Stimulated activated naive CD8-positive, alpha-beta T cell treated with anti-CD3 and anti-CD28 coated beads, Interleukin-15, amount 100 ng/mL, for 72 hours (primary cell): ENCODE measurements at regions not wholly inside any gene's neighbourhood (a gene's known extent, or its start where the extent isn't known, plus 50 kb on each side); places are given as distances from the start of the nearest gene placed in this dataset.

ENCODE experiments used
- ATAC-seq: fragments of 150-1000 bp; cut with Tn5 transposase; 2 replicates; pipeline ENCODE4 v1.10.0; 2021; ENCODE audit warnings: mild to moderate bottlenecking, moderate library complexity
- DNase-seq, 2 donors: peaks; one replicate each; pipeline ENCODE4 v3.0.0; 2021 to 2022
- H3K27ac Mint-ChIP-seq, 2 donors: one replicate each; pipeline ENCODE4 v1.8.0; 2022; ENCODE audit warnings: mild to moderate bottlenecking in 2 of 2, mixed read lengths in 2 of 2, moderate library complexity in 2 of 2
- H3K27me3 Mint-ChIP-seq: one replicate; pipeline ENCODE4 v1.8.0; 2022; ENCODE audit warnings: mixed read lengths
- H3K4me1 Mint-ChIP-seq: one replicate; pipeline ENCODE4 v1.8.0; 2022; ENCODE audit warnings: mild to moderate bottlenecking, mixed read lengths
- H3K4me3 Mint-ChIP-seq, 2 donors: one replicate each; pipeline ENCODE4 v1.8.0; 2022; ENCODE audit warnings: mild to moderate bottlenecking in 2 of 2, mixed read lengths in 2 of 2, moderate library complexity in 1 of 2
- H3K9me3 Mint-ChIP-seq, 2 donors: one replicate each; pipeline ENCODE4 v1.8.0; 2022; ENCODE audit warnings: mixed read lengths in 2 of 2

DNA sequence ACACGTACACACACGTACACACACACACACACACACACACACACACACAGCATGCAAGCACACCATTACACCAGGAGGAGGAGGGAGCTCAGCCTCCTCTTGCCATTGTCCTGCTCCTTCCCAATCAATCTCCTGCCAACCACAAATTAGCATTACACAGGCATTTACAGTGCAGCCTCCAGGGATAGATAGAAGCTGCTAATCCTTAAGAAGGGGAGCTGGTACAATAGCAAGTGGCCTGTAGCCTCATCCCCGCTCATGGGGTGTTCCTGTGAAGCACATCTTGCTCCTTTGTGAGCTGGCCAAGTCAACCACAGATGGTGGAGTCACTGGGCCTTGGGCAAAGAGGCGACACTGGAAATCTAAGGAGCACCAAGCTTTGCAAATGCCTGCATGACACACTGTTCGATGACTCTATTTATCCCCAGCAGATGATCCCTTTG is 110.3 kb upstream of the PKDCC start:
- no peak overlapping the region for H3K4me3 Mint-ChIP-seq
- no peaks in the 10 kb centered on the region for H3K4me1 Mint-ChIP-seq
- peaks cover 18% of the 10 kb centered on the region for H3K27me3 Mint-ChIP-seq
- H3K9me3 Mint-ChIP-seq = no peaks in the 10 kb centered on the region
- H3K27ac Mint-ChIP-seq = no peak overlapping the region
- no peak for DNase-seq
- ATAC-seq = no peak

DNA sequence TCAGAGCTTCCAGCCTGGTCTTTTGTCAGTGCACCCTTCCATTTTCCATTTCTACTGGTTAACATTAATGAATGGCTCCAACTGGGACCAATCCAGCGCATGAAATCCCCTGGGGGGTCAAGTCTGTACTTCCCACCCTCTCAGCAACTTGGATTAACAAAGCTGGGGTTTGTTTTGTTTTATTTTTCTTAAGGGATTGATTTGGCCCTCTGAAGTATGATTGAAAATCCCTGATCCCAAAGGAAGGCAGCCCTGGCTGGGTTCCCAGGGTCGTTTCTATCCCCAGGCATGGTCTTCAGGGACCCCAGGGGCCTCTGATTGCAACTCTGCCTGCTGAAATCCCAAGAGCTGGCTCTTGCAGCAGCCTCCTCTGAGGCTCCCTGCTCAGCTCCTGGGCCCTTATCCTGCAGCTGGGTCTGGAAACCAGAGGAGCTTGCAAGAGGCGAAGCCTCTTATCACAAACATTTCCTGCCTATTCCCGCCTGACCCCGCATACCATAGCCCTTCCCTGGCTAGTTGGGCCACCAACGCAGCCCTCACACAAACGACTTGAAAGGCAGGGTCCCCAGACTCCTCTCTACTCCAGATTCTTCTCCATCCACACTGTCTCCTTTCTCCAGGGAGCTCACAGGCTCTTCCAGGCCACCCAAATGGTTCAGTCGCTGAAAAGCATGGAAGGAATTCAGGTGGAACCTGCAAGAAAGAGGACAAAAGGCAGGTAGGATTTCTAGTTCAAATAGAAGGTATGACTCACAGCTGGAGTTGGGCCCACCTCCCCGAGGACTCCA is 109.7 kb upstream of the PKDCC start:
- Mint-ChIP-seq H3K9me3 (no peaks in the 10 kb centered on the region), H3K4me1 (no peaks in the 10 kb centered on the region), H3K27me3 (peaks cover 18% of the 10 kb centered on the region), H3K4me3 (no peak overlapping the region), H3K27ac (no peak overlapping the region)
- DNase-seq (no peak), ATAC-seq (no peak)

DNA sequence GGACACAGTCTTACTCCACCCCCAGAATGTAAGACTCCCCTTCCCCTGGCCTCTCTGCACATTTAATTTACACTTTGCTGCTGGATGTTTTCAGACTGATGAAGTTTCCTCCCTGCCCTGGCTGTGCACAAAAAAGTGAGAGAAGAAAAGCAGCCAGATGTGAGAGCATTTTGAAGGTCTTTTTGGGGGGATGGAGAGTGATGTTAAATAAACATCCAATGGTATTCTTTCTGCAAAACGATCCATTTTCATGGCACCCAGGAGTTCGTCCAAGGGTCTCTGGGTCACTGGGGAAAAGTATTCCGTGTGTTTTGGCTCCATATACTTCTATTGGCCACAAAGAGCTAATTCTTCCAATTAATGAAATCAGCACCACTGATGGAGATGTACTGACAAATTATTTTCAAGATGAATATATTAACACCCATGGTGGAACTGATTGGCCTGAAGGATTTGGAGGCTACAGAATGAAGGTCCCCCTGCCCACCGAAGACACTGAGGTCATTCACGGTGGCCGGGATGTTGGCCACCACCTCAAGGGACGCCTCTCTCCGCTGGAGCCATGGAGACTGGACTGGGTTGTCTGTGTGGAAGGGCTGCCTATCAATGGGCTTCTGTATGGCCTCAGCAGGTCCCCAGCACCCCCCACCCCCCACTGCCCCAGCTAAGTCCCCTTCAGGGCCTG is 107.6 kb upstream of the PKDCC start:
- Mint-ChIP-seq H3K4me3 (no peak overlapping the region), H3K27me3 (peaks cover 16% of the 10 kb centered on the region), H3K4me1 (no peaks in the 10 kb centered on the region), H3K9me3 (no peaks in the 10 kb centered on the region), H3K27ac (no peak overlapping the region)
- no peak for DNase-seq
- ATAC-seq = no peak

DNA sequence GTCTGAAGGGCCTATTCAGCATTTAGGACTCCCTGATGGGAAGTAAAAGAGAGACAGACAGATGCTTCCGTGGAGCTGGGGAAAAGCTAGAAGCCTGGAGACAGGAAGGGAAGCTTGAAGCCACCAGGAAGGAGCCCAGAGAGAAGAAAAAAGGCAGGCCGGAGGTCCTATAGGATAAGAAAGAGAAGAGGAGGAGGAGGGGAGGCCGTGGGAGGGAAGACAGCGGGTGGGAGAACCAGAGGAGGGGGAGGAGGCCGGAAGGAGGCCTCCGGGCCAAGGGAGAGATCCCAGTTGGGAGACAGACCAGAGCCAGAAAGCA is 107.1 kb upstream of the PKDCC start:
- Mint-ChIP-seq H3K27me3 (peaks cover 18% of the 10 kb centered on the region), H3K9me3 (no peaks in the 10 kb centered on the region), H3K4me1 (no peaks in the 10 kb centered on the region), H3K27ac (no peak overlapping the region), H3K4me3 (no peak overlapping the region)
- DNase-seq (no peak), ATAC-seq (no peak)

DNA sequence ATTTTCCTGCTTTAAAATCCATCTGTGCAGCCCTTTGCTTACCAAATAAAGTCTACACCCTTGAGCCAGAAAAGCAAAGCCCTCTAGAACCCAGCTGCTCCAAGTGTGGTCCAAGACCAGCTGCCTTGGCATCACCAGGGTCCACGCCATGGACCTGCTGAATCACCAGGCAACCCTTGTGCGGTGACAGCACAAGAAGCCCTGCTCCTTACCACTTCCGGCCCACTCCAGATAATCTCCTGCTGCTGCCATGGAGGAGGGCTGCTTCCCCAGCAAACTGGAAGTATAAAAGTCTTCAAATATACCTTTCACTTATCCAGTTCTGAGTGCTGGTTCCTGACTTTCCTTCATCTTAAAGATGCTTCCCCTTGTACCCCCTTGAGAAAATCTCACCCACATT is 106.0 kb upstream of the PKDCC start:
- Mint-ChIP-seq H3K4me1 (no peaks in the 10 kb centered on the region), H3K27ac (no peak overlapping the region), H3K9me3 (no peaks in the 10 kb centered on the region), H3K27me3 (peaks cover 24% of the 10 kb centered on the region), H3K4me3 (no peak overlapping the region)
- ATAC-seq (no peak), DNase-seq (no peak)

DNA sequence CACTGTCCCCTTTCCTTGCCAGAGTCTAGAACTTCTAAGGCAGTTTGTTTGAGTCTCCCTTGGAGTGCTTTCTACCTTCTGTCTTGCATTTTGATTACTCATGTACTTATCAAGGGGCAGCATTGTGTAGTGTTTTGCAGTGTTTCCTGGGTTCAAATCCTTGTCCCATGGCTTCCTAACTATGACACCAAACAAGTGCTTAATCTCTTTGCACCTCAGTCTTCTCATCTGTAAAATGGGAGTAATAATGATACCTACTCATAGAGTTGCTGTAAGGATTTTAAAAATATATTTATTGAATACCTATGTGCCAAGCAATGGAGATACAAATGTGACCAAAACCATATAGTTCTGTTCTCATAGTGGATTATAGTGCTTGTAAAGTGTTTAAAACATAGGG is 105.5 kb upstream of the PKDCC start:
- no peak overlapping the region for H3K4me3 Mint-ChIP-seq

DNA sequence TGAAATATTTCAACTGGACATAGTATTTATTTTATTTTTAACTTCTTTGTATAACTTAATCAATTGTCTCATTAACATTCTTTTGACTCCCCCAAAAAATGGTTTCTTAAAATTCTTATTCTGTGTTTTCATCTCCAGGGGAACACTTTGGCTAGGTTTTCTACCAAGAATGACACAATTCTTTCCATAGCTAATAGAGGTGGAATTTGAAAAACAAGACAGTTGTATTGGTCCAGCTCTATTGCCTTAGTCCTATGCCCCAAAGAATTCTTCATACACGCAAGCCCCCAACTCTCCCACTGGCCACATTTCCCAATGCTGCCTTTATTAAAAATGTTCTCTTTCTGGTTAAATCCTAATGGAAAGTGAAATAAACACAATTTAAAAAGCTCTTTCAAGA is 104.7 kb upstream of the PKDCC start:
- no peaks in the 10 kb centered on the region for H3K9me3 Mint-ChIP-seq
- no peak for DNase-seq
- H3K4me3 Mint-ChIP-seq = no peak overlapping the region
- no peaks in the 10 kb centered on the region for H3K4me1 Mint-ChIP-seq
- H3K27me3 Mint-ChIP-seq = peaks cover 30% of the 10 kb centered on the region
- no peak for ATAC-seq
- H3K27ac Mint-ChIP-seq = no peak overlapping the region

More for the DNA sequence above, 105.5 kb upstream of the PKDCC start:
- H3K9me3 Mint-ChIP-seq = no peaks in the 10 kb centered on the region
- H3K4me1 Mint-ChIP-seq = no peaks in the 10 kb centered on the region
- ATAC-seq (no peak), DNase-seq (no peak)
- no peak overlapping the region for H3K27ac Mint-ChIP-seq
- H3K27me3 Mint-ChIP-seq = peaks cover 24% of the 10 kb centered on the region

DNA sequence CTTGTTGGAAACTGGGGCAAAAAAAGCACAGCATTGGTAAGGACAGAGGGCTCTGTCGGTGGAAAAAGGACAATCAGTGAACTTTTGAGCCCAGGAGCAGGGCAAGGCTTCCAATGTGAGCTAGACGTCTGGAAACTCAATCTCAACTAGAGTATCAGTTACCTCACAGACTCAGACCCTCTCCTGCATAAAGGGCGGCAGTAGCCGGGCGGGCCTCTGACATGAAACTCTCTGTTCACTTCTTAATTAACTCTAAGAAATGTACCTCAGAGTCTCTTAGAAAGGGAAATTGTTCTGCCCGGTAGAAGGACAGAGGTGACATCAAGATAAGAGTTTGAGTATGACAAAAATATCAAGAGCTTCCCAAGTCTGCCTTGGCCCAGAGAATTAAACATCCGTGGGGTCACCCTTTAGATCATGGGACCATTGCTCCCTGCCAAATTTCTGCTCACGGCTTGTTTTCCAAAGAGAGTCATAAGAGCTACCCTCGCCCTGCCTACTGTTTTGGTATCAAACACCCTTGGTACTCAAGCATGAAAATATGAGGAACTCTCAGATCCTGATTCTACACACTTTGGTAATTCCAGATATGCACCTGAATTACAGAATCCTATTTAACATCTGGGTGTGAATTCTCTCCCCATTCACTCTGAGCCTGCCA is 103.5 kb upstream of the PKDCC start:
- no peaks in the 10 kb centered on the region for H3K9me3 Mint-ChIP-seq
- ATAC-seq (no peak), DNase-seq (no peak)
- no peaks in the 10 kb centered on the region for H3K4me1 Mint-ChIP-seq
- peaks cover 38% of the 10 kb centered on the region for H3K27me3 Mint-ChIP-seq
- H3K4me3 Mint-ChIP-seq = no peak overlapping the region
- H3K27ac Mint-ChIP-seq = no peak overlapping the region

DNA sequence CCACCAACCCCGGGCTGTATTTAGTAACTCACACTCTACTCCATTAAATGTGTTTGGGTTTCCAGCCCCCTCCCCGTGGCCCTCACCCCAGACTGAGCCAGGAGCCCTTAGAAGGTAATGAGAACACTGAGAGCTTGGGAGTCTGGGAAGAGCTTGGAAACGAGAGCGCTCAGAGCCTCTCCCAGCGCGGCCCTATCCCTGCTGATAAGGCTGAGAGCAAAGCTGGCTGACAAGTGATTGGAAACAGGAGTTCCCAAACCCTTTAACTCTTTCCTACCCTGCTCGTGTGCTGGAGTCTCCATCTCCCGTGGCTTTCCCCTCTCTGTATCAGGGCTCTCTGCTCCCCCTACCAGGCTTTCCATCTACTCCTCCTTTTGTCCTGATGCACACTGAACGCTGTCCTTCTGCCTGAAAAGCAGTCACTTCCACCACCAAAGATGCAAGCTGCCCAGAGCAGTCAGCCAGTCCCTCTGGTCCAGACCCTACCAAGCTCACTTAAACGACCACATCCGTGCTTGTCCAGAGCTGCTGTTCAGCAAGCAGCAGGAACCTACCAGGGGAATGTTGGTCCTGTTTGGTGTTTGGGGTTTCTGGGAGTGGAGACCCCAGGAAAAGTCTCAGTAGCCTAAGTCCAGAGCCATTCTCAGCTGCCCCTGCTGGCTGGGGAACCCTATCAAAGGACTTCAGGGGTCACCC is 100.0 kb upstream of the PKDCC start:
- Mint-ChIP-seq H3K4me1 (no peaks in the 10 kb centered on the region), H3K4me3 (no peak overlapping the region), H3K27ac (no peak overlapping the region), H3K9me3 (no peaks in the 10 kb centered on the region), H3K27me3 (peaks cover 38% of the 10 kb centered on the region)
- ATAC-seq (no peak), DNase-seq (no peak)

DNA sequence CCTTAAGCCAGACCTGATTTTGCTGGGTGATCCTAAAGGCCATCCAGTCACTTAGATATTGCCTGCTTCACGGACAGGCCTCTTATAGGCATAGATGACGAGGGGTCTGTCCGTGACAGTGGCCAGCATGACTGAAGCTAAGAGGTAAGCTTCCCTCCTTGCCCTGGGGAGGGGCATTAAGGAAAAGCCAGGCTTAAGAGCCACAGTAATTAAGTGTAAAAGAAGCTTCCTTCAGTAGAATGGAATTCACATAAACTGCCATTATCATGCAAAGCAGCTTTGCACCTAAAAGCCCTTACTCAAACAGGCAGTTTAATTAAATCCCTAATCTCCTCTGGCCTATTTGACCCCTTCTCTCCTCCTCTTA is 99.4 kb upstream of the PKDCC start:
- no peak overlapping the region for H3K27ac Mint-ChIP-seq
- H3K4me1 Mint-ChIP-seq = peaks cover 2% of the 10 kb centered on the region
- H3K9me3 Mint-ChIP-seq = no peaks in the 10 kb centered on the region
- H3K4me3 Mint-ChIP-seq = no peak overlapping the region
- peaks cover 38% of the 10 kb centered on the region for H3K27me3 Mint-ChIP-seq
- ATAC-seq (no peak), DNase-seq (no peak)

DNA sequence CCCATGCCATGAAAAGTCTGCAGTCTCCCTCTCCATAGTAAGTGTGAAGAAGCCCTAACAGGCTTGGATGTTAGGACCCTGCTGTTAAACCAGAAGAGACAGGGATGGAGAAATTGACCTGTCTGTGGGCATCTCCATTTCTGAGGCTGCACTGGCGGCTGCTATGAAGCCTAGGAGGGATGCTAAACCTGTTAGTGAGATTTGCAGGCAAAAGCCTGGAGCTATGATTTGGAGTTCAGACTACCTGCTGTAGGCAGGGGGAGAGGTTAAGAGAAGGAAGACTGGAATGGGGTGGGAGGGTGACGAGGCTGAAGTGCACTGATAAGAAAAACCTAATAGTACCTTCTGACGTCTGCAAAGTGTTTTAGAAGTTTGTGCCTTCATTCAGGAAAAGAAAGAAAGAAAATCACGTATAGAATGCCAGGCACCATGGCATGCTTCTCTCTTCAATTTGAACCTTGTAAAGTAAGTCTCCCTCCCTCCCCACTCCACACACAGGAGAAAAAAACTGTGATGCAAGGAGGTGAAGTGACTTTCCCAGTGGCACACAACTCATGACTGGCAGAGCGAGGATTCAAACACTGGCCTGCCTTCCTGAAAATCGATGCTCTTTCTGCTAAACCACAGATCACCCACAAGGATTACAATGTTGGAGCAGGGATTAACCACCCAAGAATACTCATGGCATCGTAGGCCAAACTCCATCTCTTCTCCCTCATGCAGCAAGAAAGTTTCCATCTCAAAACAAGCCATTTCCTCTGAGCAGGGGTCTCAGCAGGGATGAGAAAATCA is 98.5 kb upstream of the PKDCC start:
- Mint-ChIP-seq H3K4me3 (no peak overlapping the region), H3K9me3 (no peaks in the 10 kb centered on the region), H3K27me3 (peaks cover 31% of the 10 kb centered on the region), H3K27ac (no peak overlapping the region), H3K4me1 (peaks cover 9% of the 10 kb centered on the region)
- ATAC-seq (no peak), DNase-seq (no peak)

DNA sequence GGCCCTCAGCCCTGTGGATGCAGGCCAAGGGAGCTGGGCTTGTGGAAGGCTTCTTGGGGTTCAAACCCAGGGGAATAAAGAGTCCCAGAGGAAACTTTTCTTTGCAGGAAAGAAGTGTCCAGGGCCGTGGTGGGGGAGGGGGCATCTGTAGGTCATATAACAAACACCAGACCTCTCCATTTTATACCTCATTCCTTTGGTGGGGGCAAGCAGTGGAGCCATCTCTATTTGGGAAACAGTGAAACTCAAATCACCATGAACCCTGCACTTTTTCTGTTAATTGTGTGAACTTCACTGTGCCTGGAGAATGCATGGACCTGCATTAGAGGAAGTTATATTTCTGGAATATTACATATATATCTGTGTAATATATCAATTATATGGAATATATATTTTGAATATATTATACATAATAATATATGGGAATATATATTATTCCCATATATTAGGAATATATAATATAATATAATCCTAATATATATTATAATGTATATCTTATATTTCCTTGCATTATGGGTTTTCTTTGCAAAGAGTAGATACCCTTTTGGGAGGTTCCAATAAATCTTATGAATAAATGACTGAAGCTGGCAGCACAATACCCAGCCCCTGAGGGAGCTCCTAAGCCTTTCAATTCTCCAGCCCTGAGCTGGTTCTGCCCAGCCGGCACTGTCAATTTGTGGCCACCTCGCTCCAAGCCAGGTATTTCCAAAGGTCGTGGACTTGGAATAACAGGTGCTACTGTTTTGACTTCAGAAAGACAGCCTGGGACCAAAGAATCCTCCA is 97.7 kb upstream of the PKDCC start:
- no peak overlapping the region for H3K4me3 Mint-ChIP-seq
- no peak overlapping the region for H3K27ac Mint-ChIP-seq
- H3K27me3 Mint-ChIP-seq = peaks cover 35% of the 10 kb centered on the region
- no peaks in the 10 kb centered on the region for H3K9me3 Mint-ChIP-seq
- DNase-seq (no peak), ATAC-seq (no peak)
- H3K4me1 Mint-ChIP-seq = peaks cover 9% of the 10 kb centered on the region

DNA sequence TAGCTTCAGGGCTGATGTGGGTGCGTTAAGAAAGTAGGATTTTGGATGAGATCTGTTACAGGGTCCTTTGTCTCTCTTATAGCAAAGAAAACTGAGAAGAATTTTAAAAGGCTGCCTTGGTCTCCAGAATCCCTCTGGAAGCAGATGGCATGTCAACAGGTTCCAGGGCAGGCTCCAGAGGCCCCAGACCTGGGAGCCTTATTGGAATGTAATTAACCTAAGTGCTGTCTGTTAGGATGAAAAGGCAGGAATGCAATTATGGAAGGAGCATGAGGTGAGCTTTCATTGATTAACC is 97.2 kb upstream of the PKDCC start:
- Mint-ChIP-seq H3K4me1 (peaks cover 9% of the 10 kb centered on the region), H3K9me3 (no peaks in the 10 kb centered on the region), H3K27ac (no peak overlapping the region), H3K27me3 (peaks cover 39% of the 10 kb centered on the region), H3K4me3 (no peak overlapping the region)
- ATAC-seq (no peak), DNase-seq (no peak)

DNA sequence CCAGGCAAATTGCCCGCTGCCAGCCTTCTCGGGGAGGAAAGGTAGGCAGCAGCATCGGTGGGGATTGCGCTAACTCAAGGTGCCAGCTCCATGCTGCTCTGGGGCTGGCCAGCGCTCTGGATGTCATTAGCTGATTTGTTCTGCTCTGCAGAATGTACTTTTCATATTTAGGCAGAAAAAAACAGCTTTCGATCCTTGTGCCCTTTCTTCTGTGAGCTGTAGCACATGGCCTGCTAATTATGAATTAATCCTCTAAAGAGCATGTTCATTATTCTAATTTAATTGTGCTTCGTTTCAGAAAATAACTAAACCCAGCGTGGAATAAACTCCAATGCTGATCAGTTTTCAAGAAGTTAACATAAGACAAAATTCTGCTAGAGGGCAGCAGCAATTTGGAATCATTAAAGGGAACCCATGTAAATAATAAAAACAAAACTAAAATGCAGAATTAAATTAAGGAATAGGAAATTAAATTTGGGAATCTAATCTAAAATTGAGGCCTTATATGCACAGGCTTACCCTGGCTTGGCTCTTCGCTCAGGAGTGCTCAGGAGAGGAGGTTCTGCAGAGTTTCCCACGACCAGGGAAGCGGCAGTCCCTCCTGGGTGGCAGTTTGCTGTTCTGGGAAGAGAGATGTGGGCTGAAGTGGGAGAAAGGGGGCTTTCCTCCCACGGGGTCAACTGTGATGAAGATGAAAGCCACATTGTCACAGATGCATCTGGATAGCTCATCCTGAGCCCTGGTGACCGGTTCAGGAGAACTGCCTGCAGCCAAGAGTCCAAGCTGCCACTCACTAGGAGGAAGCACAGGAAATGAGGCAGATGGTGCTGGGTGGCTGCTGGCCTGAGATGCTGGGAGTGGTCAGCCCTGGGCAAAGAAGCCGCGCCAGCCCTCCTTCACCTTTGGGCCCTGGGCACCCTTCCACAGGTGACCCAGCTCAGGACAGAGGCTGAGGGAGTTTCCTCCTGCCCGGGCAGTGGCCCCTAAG is 93.2 kb upstream of the PKDCC start:
- ATAC-seq = no peak
- peaks cover 28% of the 10 kb centered on the region for H3K27me3 Mint-ChIP-seq
- no peak for DNase-seq
- H3K27ac Mint-ChIP-seq = no peak overlapping the region
- peaks cover 9% of the 10 kb centered on the region for H3K4me1 Mint-ChIP-seq
- H3K4me3 Mint-ChIP-seq = no peak overlapping the region
- no peaks in the 10 kb centered on the region for H3K9me3 Mint-ChIP-seq
